ENCODE measurements at regions not wholly inside any gene's neighbourhood (a gene's known extent, or its start where the extent isn't known, plus 50 kb on each side); places are given as distances from the start of the nearest gene placed in this dataset.

DNA sequence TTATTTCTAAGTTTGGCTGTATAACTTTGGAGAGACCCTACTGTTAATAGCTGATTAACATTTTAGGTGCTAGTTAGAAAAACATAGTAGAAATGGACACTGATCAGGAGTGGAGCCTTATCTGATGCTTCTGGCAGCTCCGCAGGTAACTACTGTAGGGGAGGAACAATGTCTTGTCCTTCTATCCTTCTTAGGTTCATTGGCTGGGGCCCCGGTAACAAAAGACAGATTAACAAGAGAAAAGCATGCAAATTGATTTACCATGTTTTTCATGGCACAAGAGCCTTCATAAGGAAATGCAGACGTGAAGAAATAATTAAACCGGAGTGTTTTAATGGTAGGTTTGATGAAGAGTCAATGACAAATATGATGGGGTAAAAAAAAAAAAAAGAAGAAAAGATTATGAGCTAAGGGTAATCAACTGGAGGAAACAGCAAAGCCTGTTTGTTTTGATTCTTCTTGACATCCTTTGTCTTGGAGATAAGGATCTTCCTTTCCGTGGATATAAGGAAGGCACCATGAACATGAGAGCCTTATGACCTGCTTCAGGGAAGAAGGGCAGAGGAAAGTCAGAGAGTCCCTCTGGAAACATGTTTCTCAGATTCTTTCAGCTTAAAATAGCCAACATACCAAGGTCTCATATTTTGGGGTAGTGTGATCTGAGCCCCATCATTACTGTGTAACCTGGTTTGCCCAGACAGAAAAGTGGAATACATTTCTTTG is 62.4 kb upstream of the GCFC2 start:
- Mint-ChIP-seq H3K27me3 (peaks cover 39% of the 10 kb centered on the region), H3K27ac (no peak overlapping the region), H3K36me3 (ENCODE audit: low read depth) (no peaks in the 10 kb centered on the region), H3K4me1 (no peaks in the 10 kb centered on the region), H3K9me3 (no peaks in the 10 kb centered on the region), H3K4me3 (no peak overlapping the region)
- ATAC-seq (replicated peaks): no peak

DNA sequence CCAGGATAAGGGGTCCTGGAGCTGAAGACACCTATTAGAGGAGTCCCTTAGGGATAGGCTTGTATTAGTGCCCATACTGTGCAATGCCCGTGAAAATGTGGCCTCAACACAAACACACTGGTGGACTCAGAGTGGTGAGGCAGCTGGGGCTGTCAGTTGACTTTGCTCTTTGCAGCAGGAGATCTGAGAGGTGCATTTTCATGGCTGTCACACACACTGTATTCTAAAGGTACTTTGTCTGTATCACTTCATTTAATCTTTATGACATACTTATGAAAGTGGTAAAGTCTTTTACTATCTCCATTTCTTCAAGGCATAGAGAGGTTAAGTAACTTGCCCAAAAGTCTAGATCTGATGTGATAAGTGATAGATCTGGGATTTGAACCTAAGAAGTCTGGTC is 55.1 kb upstream of the GCFC2 start:
- no peaks in the 10 kb centered on the region for H3K9me3 Mint-ChIP-seq
- H3K4me1 Mint-ChIP-seq: no peaks in the 10 kb centered on the region
- no peak overlapping the region for H3K27ac Mint-ChIP-seq

DNA sequence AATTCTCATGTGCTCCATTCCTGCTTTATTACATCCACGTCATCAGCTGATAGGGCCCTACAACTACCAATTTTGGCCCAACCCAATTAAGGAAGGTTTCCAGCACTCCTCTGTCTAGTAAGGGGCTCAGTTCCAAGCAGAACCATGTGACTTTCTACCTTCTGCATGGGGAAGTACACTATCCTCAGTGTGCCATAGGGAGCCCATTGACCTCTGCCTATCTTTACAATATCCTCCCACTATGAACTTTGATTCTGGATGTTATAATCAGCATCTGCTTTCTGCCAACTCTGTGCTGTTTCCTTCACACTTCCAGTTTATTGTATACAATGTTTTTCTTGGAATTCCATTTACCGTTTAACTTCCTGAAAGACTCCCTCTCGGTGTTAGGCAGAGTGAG is 53.9 kb upstream of the GCFC2 start:
- H3K4me3 Mint-ChIP-seq: no peak overlapping the region
- ATAC-seq (replicated peaks): no peak
- H3K27ac Mint-ChIP-seq: no peak overlapping the region
- no peaks in the 10 kb centered on the region for H3K4me1 Mint-ChIP-seq
- peaks cover 18% of the 10 kb centered on the region for H3K27me3 Mint-ChIP-seq
- no peaks in the 10 kb centered on the region for H3K9me3 Mint-ChIP-seq
- H3K36me3 Mint-ChIP-seq (ENCODE audit: low read depth): no peaks in the 10 kb centered on the region

More for the DNA sequence above, 55.1 kb upstream of the GCFC2 start:
- no peak for ATAC-seq (replicated peaks)
- Mint-ChIP-seq H3K27me3 (peaks cover 23% of the 10 kb centered on the region), H3K36me3 (ENCODE audit: low read depth) (no peaks in the 10 kb centered on the region), H3K4me3 (no peak overlapping the region)
